Right lobe of liver (tissue), 4 donors: ENCODE measurements at regions not wholly inside any gene's neighbourhood (a gene's known extent, or its start where the extent isn't known, plus 50 kb on each side); places are given as distances from the start of the nearest gene placed in this dataset.

Experiments used
- POLR2A ChIP-seq: fragments of 450-650 bp; IDR thresholded peaks from one replicate; pipeline ENCODE4 v1.6.1; 2017; ENCODE audit warnings: antibody characterized with exemption, mild to moderate bottlenecking
- TF ChIP-seq, protein P1 (sequence below), 4 donors: fragments of 200-600 bp in 3 of 4; fragments of 450-650 bp in 1 of 4; IDR thresholded peaks; one replicate each; pipeline versions ENCODE4 v1.5.1 to v1.8.0; 2016 to 2022; ENCODE audit warnings: antibody characterized with exemption in 4 of 4, mild to moderate bottlenecking in 2 of 4
- donor health status: DM: no; HTN: no; CAD: no.
- donor health status: DM: no; HTN: no; CAD: no.
- donor health status: DM: no; HTN: yes; CAD: no.

DNA sequence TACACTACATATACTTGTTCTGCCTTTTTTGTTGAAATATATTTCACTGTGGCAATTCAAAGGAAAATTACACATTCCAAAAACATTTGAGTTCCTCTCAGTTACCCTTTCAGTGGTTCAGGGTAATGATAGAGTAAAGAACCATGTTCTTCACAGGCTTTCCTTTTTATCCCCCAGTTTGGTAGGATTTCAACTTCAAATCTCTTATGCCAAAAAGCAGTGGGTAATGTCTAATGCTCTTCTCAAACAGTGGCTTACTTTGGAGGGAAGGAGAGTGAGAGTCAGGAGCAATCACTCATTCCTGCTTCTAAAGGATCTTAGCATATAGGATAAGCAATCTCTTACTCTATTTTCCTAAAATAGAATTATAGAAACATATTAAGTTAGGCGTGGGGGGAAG lies 290.6 kb downstream of the ZEB2 start:
- no peak for TF ChIP-seq POLR2A
- TF ChIP-seq, protein P1, sequence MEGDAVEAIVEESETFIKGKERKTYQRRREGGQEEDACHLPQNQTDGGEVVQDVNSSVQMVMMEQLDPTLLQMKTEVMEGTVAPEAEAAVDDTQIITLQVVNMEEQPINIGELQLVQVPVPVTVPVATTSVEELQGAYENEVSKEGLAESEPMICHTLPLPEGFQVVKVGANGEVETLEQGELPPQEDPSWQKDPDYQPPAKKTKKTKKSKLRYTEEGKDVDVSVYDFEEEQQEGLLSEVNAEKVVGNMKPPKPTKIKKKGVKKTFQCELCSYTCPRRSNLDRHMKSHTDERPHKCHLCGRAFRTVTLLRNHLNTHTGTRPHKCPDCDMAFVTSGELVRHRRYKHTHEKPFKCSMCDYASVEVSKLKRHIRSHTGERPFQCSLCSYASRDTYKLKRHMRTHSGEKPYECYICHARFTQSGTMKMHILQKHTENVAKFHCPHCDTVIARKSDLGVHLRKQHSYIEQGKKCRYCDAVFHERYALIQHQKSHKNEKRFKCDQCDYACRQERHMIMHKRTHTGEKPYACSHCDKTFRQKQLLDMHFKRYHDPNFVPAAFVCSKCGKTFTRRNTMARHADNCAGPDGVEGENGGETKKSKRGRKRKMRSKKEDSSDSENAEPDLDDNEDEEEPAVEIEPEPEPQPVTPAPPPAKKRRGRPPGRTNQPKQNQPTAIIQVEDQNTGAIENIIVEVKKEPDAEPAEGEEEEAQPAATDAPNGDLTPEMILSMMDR (IDR thresholded peaks at IDR 0.05), result no peak
